Activated CD8-positive, alpha-beta T cell treated with anti-CD3 and anti-CD28 coated beads for 36 hours (primary cell): ENCODE measurements at regions not wholly inside any gene's neighbourhood (a gene's known extent, or its start where the extent isn't known, plus 50 kb on each side); places are given as distances from the start of the nearest gene placed in this dataset.

ENCODE experiments used
- ATAC-seq: fragments of 200-7000 bp; cut with Tn5 transposase; one replicate; pipeline ENCODE4 v1.10.0; 2021; ENCODE audit warnings: mild to moderate bottlenecking, moderate library complexity
- CTCF ChIA-PET: fragments of 350-600 bp; sonication (Branson Sonifier 250); formaldehyde crosslinking; loops from one replicate; lab custom pipeline; 2021; ENCODE audit warnings: antibody characterized with exemption; lab: Charles Lee
- POLR2A ChIA-PET: fragments of 350-600 bp; sonication (Branson Sonifier 250); formaldehyde crosslinking; loops from one replicate; lab custom pipeline; 2021; ENCODE audit warnings: antibody characterized with exemption; lab: Charles Lee
- DNase-seq: peaks from one replicate; pipeline ENCODE4 v3.0.0-alpha.2; 2020
- H3K27ac Mint-ChIP-seq: one replicate; pipeline ENCODE4 v1.8.0; 2021; ENCODE audit warnings: mild to moderate bottlenecking, mixed read lengths
- H3K27me3 Mint-ChIP-seq: one replicate; pipeline ENCODE4 v1.8.0; 2021; ENCODE audit warnings: mixed read lengths
- H3K36me3 Mint-ChIP-seq: one replicate; pipeline ENCODE4 v1.8.0; 2021; ENCODE audit warnings: low read depth, mixed read lengths
- H3K4me1 Mint-ChIP-seq: one replicate; pipeline ENCODE4 v1.8.0; 2021; ENCODE audit warnings: low read depth, mixed read lengths
- H3K4me3 Mint-ChIP-seq: one replicate; pipeline ENCODE4 v1.8.0; 2021; ENCODE audit warnings: mild to moderate bottlenecking, moderate library complexity, mixed read lengths
- H3K9me3 Mint-ChIP-seq: one replicate; pipeline ENCODE4 v1.8.0; 2021; ENCODE audit warnings: mixed read lengths
- intact Hi-C: fragments of 100-400 bp; cut with micrococcal nuclease; formaldehyde crosslinking; loops from one replicate; pipeline ENCODE4 v1.10.0; 2022
- TF ChIP-seq, protein P1 (sequence below): fragments of 200-600 bp; IDR thresholded peaks from one replicate; pipeline ENCODE4 v1.8.0; 2022; ENCODE audit warnings: antibody characterized with exemption, mild to moderate bottlenecking

DNA sequence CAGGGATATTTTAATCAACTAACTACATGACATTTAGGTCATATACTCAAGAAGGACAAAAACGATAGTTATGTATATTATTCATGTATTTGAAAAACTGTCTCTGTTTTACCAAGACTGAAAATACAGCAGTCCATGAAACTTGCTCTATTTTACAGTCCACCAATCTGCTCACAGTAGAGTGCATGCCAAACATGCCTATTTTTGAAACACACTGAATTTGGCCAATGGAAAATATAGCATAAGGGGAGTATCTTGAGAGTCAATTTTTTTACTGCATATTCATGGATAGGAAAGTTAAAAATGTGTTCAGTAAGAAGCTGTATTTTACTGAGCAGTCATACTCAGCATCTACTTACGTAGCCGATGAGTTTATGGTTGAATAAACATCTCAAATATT, 621.2 kb upstream of the CHORDC1 start:
- Mint-ChIP-seq H3K9me3 (peaks cover 3% of the 10 kb centered on the region), H3K4me3 (no peak overlapping the region), H3K4me1 (no peaks in the 10 kb centered on the region), H3K36me3 (no peaks in the 10 kb centered on the region), H3K27me3 (no peaks in the 10 kb centered on the region), H3K27ac (no peak overlapping the region)
- DNase-seq (no peak), ATAC-seq (no peak)
- CTCF ChIA-PET: no interaction called here
- TF ChIP-seq, protein P1, sequence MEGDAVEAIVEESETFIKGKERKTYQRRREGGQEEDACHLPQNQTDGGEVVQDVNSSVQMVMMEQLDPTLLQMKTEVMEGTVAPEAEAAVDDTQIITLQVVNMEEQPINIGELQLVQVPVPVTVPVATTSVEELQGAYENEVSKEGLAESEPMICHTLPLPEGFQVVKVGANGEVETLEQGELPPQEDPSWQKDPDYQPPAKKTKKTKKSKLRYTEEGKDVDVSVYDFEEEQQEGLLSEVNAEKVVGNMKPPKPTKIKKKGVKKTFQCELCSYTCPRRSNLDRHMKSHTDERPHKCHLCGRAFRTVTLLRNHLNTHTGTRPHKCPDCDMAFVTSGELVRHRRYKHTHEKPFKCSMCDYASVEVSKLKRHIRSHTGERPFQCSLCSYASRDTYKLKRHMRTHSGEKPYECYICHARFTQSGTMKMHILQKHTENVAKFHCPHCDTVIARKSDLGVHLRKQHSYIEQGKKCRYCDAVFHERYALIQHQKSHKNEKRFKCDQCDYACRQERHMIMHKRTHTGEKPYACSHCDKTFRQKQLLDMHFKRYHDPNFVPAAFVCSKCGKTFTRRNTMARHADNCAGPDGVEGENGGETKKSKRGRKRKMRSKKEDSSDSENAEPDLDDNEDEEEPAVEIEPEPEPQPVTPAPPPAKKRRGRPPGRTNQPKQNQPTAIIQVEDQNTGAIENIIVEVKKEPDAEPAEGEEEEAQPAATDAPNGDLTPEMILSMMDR: no peak
- POLR2A ChIA-PET: no interaction called here
- intact Hi-C loops: no loop called here

DNA sequence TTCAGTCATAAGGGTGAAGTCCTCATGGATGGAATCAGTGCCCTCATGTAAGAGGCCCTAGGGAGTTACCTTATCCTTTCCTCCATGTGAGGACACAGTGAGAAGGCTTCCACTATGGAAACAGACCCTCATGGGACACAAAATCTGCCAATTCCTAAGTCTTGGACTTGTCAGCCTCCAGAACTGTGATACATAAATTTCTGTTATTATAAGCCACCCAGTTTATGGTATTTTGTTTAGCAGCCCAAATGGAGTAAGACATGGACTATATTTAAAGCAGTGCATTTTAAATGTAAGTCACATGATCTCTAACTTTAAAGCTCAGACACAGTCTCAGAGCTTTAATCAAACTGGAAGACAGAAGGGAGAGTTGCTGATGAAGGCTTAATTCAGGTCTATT, 619.8 kb upstream of the CHORDC1 start:
- H3K27ac Mint-ChIP-seq: no peak overlapping the region
- ChIA-PET CTCF (no interaction called here), POLR2A (no interaction called here)
- no peak for ATAC-seq
- no peak overlapping the region for H3K4me3 Mint-ChIP-seq
- peaks cover 3% of the 10 kb centered on the region for H3K9me3 Mint-ChIP-seq
- DNase-seq: no peak
- intact Hi-C loops: no loop called here
- H3K36me3 Mint-ChIP-seq: no peaks in the 10 kb centered on the region
- H3K4me1 Mint-ChIP-seq: no peaks in the 10 kb centered on the region
- no peaks in the 10 kb centered on the region for H3K27me3 Mint-ChIP-seq
- TF ChIP-seq, protein P1: no peak

DNA sequence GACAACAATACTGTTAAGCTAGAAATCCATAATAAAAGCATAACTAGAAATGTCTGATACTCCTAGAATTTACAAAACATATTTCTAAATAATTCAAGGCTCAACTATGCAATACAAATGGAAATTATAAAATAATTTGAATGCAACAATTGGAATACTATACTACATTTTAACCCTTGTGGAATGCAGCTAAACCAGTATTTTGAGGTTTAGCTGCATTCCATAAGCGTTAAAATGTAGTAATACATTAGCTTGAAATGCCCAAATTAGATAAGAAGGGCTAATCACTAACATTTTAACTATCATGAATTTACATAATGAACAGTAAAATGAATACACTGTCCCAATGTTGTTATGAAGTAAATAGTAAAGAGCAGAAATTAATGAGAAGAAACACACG, 617.2 kb upstream of the CHORDC1 start:
- CTCF ChIA-PET: no interaction called here
- peaks cover 3% of the 10 kb centered on the region for H3K9me3 Mint-ChIP-seq
- no peak for ATAC-seq
- no peak overlapping the region for H3K4me3 Mint-ChIP-seq
- intact Hi-C loops: no loop called here
- H3K4me1 Mint-ChIP-seq: no peaks in the 10 kb centered on the region
- POLR2A ChIA-PET: no interaction called here
- DNase-seq: no peak
- no peak overlapping the region for H3K27ac Mint-ChIP-seq
- TF ChIP-seq, protein P1: no peak
- H3K27me3 Mint-ChIP-seq: no peaks in the 10 kb centered on the region
- no peaks in the 10 kb centered on the region for H3K36me3 Mint-ChIP-seq

DNA sequence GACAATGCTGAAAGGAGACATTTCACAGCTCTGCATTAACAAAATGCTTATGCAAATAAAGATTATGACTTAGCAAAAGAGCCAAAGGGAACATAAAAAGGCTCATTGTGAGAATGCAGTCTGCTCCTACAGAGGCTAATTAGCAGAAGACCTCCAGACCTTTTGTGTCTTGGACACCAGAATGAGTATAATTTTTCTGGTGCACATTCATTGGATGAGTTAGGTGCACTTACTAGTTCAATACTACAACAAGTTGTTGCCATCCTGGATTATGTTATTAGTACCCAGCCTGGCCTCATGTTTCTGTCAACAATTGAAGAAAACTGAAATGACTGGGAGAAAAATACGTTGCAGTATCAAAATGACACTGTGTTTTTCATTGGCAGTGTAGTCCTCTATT, 613.2 kb upstream of the CHORDC1 start:
- no peak for DNase-seq
- Mint-ChIP-seq H3K27ac (no peak overlapping the region), H3K4me1 (no peaks in the 10 kb centered on the region), H3K27me3 (no peaks in the 10 kb centered on the region), H3K9me3 (peaks cover 5% of the 10 kb centered on the region), H3K4me3 (no peak overlapping the region), H3K36me3 (no peaks in the 10 kb centered on the region)
- ChIA-PET CTCF (no interaction called here), POLR2A (no interaction called here)
- intact Hi-C loops: no loop called here
- ATAC-seq: no peak
- TF ChIP-seq, protein P1: no peak

DNA sequence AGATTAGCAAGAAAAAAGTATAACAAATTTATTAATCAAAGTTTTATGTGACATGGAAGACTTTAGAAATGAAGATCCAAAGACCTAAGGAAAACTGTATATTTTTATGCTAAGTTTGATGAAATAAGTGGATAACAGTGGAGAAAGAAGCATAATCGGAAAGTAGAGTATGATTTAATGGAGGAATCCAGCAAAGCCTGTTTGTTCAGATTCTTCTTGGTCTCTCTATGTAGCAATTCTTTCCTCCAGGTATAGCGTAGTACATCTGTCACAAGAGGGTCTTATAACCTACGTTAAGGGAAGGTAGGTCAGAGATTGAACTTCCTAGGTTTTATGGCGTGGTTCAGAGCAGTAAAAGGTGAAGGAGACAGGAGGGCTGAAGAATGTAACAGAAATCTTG, 600.6 kb upstream of the CHORDC1 start:
- no peaks in the 10 kb centered on the region for H3K4me1 Mint-ChIP-seq
- H3K4me3 Mint-ChIP-seq: no peak overlapping the region
- H3K36me3 Mint-ChIP-seq: no peaks in the 10 kb centered on the region
- TF ChIP-seq, protein P1: no peak
- ChIA-PET CTCF (no interaction called here), POLR2A (no interaction called here)
- no peak overlapping the region for H3K27ac Mint-ChIP-seq
- DNase-seq (no peak), ATAC-seq (no peak)
- no peaks in the 10 kb centered on the region for H3K27me3 Mint-ChIP-seq
- H3K9me3 Mint-ChIP-seq: peaks cover 5% of the 10 kb centered on the region
- intact Hi-C loops: no loop called here
